A549 (cell line): ENCODE measurements at regions not wholly inside any gene's neighbourhood (a gene's known extent, or its start where the extent isn't known, plus 50 kb on each side); places are given as distances from the start of the nearest gene placed in this dataset.

Source experiments
- ATAC-seq, 2 experiments: fragments of 200-7000 bp in 1 of 2; fragments of >200 bp in 1 of 2; cut with Nextera tagmentation in 1 of 2; cut with Tn5 transposase in 1 of 2; 3 replicates each; pipeline versions ENCODE4 v1.8.0 to v1.9.1; 2018 to 2020; ENCODE audit warnings: mild to moderate bottlenecking in 1 of 2, moderate library complexity in 1 of 2
- CTCF ChIA-PET: fragments of 300-600 bp; sonication (Branson Sonifier 250); formaldehyde crosslinking; extraction: SDS; loops from one replicate; lab custom pipeline; 2021; ENCODE audit warnings: antibody characterized with exemption, inconsistent platforms; lab: Yijun Ruan, JAX
- POLR2A ChIA-PET: fragments of 350-600 bp; formaldehyde crosslinking; extraction: SDS; loops from one replicate; lab custom pipeline; 2021; ENCODE audit warnings: antibody characterized with exemption, inconsistent platforms; lab: Yijun Ruan, JAX
- DNase-seq, 2 experiments: peaks; one replicate each; pipeline versions ENCODE4 v3.0.0 to v3.0.0-alpha.2; 2011 to 2016; ENCODE audit warnings: low read depth in 1 of 2, low spot score in 1 of 2
- FAIRE-seq: peaks from 2 replicates; lab custom pipeline; 2011; peaks lifted over from hg19 to GRCh38; lab: Jason Lieb, UNC
- H3K27ac ChIP-seq, 2 experiments: fragments of >200 bp; sonication (Bioruptor Twin); formaldehyde crosslinking; 3 replicates each; pipeline ENCODE4 v1.5.1; 2016 to 2017
- H3K4me1 ChIP-seq: fragments of >200 bp; sonication (Bioruptor Twin); formaldehyde crosslinking; 3 replicates; pipeline ENCODE4 v1.6.1; 2016
- H3K4me2 ChIP-seq: fragments of >200 bp; sonication (Bioruptor Twin); formaldehyde crosslinking; 3 replicates; pipeline ENCODE4 v1.6.1; 2016
- H3K4me3 ChIP-seq: fragments of >200 bp; sonication (Bioruptor Twin); formaldehyde crosslinking; 3 replicates; pipeline ENCODE4 v1.5.1; 2016
- H3K9me3 ChIP-seq: fragments of >200 bp; sonication (Bioruptor Twin); formaldehyde crosslinking; 3 replicates; pipeline ENCODE4 v1.6.1; 2016
- CBX8 ChIP-seq: fragments of 200-600 bp; sonication (generic); IDR thresholded peaks from 2 replicates; pipeline ENCODE4 v1.6.1; 2016
- CEBPB ChIP-seq, 2 experiments: fragments of >200 bp in 1 of 2; sonication (Bioruptor Twin) in 1 of 2; formaldehyde crosslinking in 1 of 2; IDR thresholded peaks; 2 replicates each; pipeline ENCODE4 v1.6.1; 2012 to 2016
- EP300 ChIP-seq, 2 experiments: fragments of >200 bp; sonication (Bioruptor Twin); formaldehyde crosslinking; IDR thresholded peaks; 2 replicates in 1 of 2; 3 replicates in 1 of 2; pipeline ENCODE4 v1.6.1; 2016 to 2017
- ESRRA ChIP-seq: fragments of 150-350 bp; IDR thresholded peaks from 2 replicates; pipeline ENCODE4 v1.6.1; 2014; ENCODE audit warnings: mild to moderate bottlenecking, low read length, borderline replicate concordance
- GATA3 ChIP-seq: IDR thresholded peaks from 2 replicates; pipeline ENCODE4 v1.6.1; 2012; ENCODE audit warnings: borderline replicate concordance
- HDAC2 ChIP-seq: fragments of 200-600 bp; sonication (generic); IDR thresholded peaks from 2 replicates; pipeline ENCODE4 v1.6.1; 2016
- HEYL ChIP-seq: fragments of 250-450 bp; sonication (Bioruptor Pico); IDR thresholded peaks from 2 replicates; pipeline ENCODE4 v1.8.0; 2021; ENCODE audit warnings: mild to moderate bottlenecking, moderate library complexity
- KDM1A ChIP-seq: fragments of 200-600 bp; sonication (generic); IDR thresholded peaks from 2 replicates; pipeline ENCODE4 v1.6.1; 2016; ENCODE audit warnings: low read depth, mild to moderate bottlenecking
- MYC ChIP-seq: IDR thresholded peaks from 2 replicates; pipeline ENCODE4 v1.6.1; 2012; ENCODE audit warnings: mild to moderate bottlenecking, inconsistent platforms, low read length, improper control_type of control experiment, borderline replicate concordance
- NFE2L2 ChIP-seq: fragments of 150-350 bp; conservative IDR thresholded peaks from 2 replicates; pipeline ENCODE4 v1.6.1; 2014; ENCODE audit warnings: low read length
- NR3C1 ChIP-seq: fragments of >200 bp; sonication (Bioruptor Twin); formaldehyde crosslinking; IDR thresholded peaks from 3 replicates; pipeline ENCODE4 v1.6.1; 2017
- PHF8 ChIP-seq: fragments of 200-600 bp; sonication (generic); IDR thresholded peaks from 2 replicates; pipeline ENCODE4 v1.6.1; 2016; ENCODE audit warnings: low read depth, mild to moderate bottlenecking, antibody characterized with exemption, moderate library complexity, borderline replicate concordance
- SMC3 ChIP-seq: fragments of >200 bp; sonication (Bioruptor Twin); formaldehyde crosslinking; IDR thresholded peaks from 3 replicates; pipeline ENCODE4 v1.6.1; 2018; ENCODE audit warnings: inconsistent platforms
- SREBF2 ChIP-seq: fragments of 450-650 bp; IDR thresholded peaks from 2 replicates; pipeline ENCODE4 v1.6.1; 2014; ENCODE audit warnings: mild to moderate bottlenecking, moderate library complexity
- TFCP2L1 ChIP-seq: fragments of 250-450 bp; sonication (Bioruptor Pico); IDR thresholded peaks from 2 replicates; pipeline ENCODE4 v1.5.0; 2021; ENCODE audit warnings: mild to moderate bottlenecking
- TP53 ChIP-seq: fragments of 250-450 bp; sonication (Bioruptor Pico); IDR thresholded peaks from 2 replicates; pipeline ENCODE4 v1.5.0; 2021; ENCODE audit warnings: mild to moderate bottlenecking, moderate library complexity
- ZNF302 ChIP-seq: fragments of 250-450 bp; sonication (Bioruptor Pico); IDR thresholded peaks from 2 replicates; pipeline ENCODE4 v1.9.0; 2021; ENCODE audit warnings: inconsistent platforms, mild to moderate bottlenecking, moderate library complexity
- WGBS: methylation state at CpG from one replicate; pipeline ENCODE4 v1.1.6; 2017; ENCODE audit errors: missing lambda C conversion rate; 5-methylcytosine and 5-hydroxymethylcytosine counted together
- TF ChIP-seq, protein P1 (sequence below): fragments of >200 bp; sonication (Bioruptor Twin); formaldehyde crosslinking; IDR thresholded peaks from 2 replicates; pipeline ENCODE4 v1.6.1; 2016
- TF ChIP-seq, protein P2 (sequence below): fragments of 450-650 bp; IDR thresholded peaks from 2 replicates; pipeline ENCODE4 v1.6.1; 2014; ENCODE audit warnings: antibody characterized with exemption
- TF ChIP-seq, protein P3 (sequence below): IDR thresholded peaks from 2 replicates; pipeline ENCODE4 v1.6.1; 2012; ENCODE audit warnings: low read depth, borderline replicate concordance

DNA sequence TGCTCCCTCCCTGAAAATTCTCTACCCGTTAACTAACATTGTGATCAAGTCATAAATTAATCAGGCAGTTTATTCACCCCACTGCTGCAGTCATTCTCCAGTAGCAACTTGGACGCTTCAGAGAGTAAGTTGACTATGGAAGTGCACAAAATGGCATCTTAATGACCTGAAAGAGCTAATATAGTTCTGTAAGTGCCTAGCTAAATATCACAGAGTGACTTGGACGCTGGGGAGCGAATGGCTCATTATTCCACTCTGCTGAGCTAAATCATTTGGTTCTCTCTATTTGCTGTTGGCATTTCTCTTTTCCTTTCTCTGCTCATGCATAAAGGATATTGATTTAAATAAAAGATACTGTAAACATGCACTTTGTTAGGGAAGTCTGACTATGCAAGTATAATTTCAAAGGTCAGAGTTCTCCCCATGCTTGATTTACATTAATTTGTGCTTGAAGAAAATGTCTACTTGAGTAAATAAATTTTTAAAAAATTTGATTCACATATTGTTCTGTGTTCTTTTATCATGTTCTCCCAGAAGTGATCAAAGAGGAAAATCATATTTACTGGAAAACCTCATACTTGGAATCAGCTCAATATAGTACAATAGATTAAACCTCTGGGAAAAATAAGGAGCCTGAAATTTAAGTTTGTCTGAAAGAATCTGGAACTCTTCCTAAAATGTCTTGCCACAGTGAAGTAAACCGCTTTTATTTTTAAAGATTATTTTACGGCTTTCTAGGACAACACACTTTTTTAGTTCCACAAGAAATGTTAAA is 169.5 kb upstream of the HAPLN1 start:
- H3K4me2 ChIP-seq, result no peak overlapping the region
- POLR2A ChIA-PET, result no interaction called here
- no peak for ATAC-seq
- no peak overlapping the region for H3K4me3 ChIP-seq
- H3K9me3 ChIP-seq, result no peaks in the 10 kb centered on the region
- TF ChIP-seq ESRRA, result no peak
- TF ChIP-seq HEYL (CRISPR knock-in tag), result no peak
- no peak for TF ChIP-seq SREBF2
- TF ChIP-seq MYC, result no peak
- no peak for TF ChIP-seq EP300 (IDR thresholded peaks at IDR 0.05)
- no peak for TF ChIP-seq NFE2L2
- TF ChIP-seq TFCP2L1, result no peak
- TF ChIP-seq CBX8, result no peak
- TF ChIP-seq PHF8, result no peak
- TF ChIP-seq GATA3, result no peak
- no peak for TF ChIP-seq ZNF302 (CRISPR knock-in tag)
- TF ChIP-seq, protein P1, sequence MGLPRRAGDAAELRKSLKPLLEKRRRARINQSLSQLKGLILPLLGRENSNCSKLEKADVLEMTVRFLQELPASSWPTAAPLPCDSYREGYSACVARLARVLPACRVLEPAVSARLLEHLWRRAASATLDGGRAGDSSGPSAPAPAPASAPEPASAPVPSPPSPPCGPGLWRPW, result no peak
- no peak for TF ChIP-seq NR3C1
- TF ChIP-seq HDAC2, result no peak
- TF ChIP-seq, all 56 proteins: peak for 0
- 24% methylated on average over 6 of the region's 6 CpGs for WGBS
- Histone ChIP-seq H3K4me1 (no peaks in the 10 kb centered on the region), H3K27ac (no peak overlapping the region)
- DNase-seq (no peak), FAIRE-seq (no peak)
- CTCF ChIA-PET, result no interaction called here

DNA sequence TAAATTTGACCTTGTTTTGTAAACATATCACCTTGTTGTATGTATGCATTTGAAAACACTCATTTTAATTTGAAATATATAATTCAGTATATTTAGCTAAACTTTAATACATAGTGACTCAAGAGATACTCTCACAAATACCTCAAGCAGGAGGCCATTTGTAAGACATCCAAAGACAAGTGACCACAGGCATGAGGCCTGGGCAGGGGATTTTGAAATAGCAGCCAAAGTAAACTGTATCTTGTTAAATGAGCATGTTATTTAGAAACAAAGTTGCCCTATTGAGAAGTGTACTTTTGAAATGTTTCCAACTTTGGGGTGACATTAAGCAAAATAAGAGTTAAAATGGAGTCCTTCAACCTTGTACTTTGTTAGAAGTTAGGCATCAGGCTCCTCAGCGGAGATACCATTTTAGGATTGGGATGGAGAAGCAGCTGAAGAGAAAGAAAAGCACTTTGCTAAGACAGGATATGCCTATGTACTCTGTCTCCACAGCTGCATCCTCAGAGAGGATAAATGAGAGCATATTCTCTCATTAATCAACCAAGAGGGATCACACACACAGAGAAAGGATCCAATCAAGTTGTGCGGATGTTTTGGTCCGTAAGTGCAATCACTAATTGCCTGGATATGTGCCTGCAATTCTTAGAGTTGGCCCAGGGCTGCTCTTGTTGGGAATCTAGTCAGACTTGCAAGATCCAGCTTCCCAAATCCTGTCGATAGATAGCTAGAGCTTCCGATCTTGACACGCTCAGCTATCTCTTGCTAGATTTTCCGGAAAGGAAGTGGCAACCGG is 157.5 kb upstream of the HAPLN1 start:
- Histone ChIP-seq H3K27ac (no peak overlapping the region), H3K4me1 (no peaks in the 10 kb centered on the region), H3K4me3 (no peak overlapping the region), H3K9me3 (no peaks in the 10 kb centered on the region), H3K4me2 (no peak overlapping the region)
- DNase-seq (no peak), ATAC-seq (no peak), FAIRE-seq (no peak)
- ChIA-PET POLR2A (no interaction called here), CTCF (no interaction called here)
- 74% methylated on average over 8 of the region's 8 CpGs for WGBS
- TF ChIP-seq CEBPB (IDR thresholded peaks at IDR 0.05) (no peak), PHF8 (no peak), KDM1A (no peak), HEYL (CRISPR knock-in tag) (no peak), EP300 (IDR thresholded peaks at IDR 0.05) (no peak), TFCP2L1 (no peak), SMC3 (no peak)
- TF ChIP-seq, protein P2, sequence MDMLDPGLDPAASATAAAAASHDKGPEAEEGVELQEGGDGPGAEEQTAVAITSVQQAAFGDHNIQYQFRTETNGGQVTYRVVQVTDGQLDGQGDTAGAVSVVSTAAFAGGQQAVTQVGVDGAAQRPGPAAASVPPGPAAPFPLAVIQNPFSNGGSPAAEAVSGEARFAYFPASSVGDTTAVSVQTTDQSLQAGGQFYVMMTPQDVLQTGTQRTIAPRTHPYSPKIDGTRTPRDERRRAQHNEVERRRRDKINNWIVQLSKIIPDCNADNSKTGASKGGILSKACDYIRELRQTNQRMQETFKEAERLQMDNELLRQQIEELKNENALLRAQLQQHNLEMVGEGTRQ, result no peak

DNA sequence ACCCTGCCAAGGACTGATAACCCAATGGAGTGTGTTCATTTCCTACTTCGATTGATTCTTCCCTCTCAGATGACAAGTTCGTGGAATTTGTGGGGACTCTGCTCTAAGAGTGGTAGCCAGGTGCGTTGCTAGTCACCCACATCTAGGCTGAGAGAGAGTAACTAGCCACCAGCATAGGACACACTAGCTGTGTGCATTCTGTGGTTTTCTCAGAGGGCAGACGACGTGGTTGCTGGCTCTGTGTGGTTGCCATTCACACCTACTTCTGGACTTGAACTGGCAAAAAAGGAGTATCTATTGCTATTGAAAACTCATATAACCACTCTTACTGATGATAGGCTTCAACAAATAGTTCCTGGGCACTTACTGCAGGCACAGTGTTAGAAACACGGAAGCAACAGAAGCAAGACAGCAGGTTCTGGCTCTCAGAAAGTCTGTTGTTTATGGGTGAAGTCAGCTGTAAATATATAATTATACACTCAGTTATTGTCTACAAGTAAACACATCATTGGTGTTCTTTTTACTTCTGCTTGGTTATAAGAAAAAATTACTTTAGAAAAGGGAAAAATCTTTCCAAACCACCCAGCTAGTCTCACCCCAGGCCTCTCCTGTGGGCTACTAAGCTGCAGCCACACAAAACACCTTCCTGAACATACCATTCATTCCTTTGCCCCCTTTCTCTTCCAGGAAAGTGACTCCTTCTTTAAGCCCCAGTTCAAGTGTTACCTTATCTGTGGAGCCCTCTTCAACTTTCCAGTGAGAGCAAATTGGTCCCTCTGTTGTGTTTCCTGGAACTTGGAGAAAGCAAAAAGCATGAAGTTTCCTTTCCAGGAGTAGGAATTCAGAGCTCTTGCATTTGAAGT is 151.1 kb upstream of the HAPLN1 start:
- WGBS, result 24% methylated on average over 6 of the region's 6 CpGs
- Histone ChIP-seq H3K4me3 (no peak overlapping the region), H3K4me1 (no peaks in the 10 kb centered on the region), H3K9me3 (no peaks in the 10 kb centered on the region), H3K4me2 (no peak overlapping the region), H3K27ac (no peak overlapping the region)
- TF ChIP-seq TP53 (CRISPR knock-in tag), result no peak
- TF ChIP-seq, protein P3, sequence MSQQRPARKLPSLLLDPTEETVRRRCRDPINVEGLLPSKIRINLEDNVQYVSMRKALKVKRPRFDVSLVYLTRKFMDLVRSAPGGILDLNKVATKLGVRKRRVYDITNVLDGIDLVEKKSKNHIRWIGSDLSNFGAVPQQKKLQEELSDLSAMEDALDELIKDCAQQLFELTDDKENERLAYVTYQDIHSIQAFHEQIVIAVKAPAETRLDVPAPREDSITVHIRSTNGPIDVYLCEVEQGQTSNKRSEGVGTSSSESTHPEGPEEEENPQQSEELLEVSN, result no peak
- CTCF ChIA-PET, result no interaction called here
- DNase-seq (no peak), ATAC-seq (no peak), FAIRE-seq (no peak)
- POLR2A ChIA-PET, result no interaction called here
